ENCODE measurements at regions not wholly inside any gene's neighbourhood (a gene's known extent, or its start where the extent isn't known, plus 50 kb on each side); places are given as distances from the start of the nearest gene placed in this dataset.
A peak's percentile ranks its signal among the peaks of the same experiment; 100 is the strongest.

DNA sequence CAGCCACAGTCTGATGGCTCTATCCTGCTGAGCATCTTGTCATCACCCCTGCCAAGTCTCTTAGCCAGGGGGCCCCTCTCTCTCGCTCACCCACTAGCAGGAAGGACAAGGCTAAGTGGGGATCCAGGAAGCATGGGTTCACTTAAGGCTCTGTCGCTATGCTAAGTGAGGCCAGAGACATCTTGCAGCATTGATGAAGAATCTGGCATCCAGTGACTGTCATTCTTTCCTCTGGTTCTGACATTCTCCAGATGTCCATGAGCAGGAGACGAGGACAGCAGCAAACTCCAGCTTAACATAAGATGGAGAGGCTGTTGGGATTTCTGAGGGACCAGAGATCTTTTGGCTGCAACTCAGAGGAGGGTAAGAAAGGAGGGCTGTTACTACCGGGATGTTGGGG, 230.2 kb downstream of the TSHZ3 start:
- no peak for ATAC-seq
- Histone ChIP-seq H2AFZ (no peak overlapping the region), H3F3A (replicated peaks; ENCODE audit: low read depth) (no peaks in the 10 kb centered on the region), H3K4me3 (no peak overlapping the region), H3K79me2 (replicated peaks; ENCODE audit: insufficient read depth) (no peaks in the 10 kb centered on the region), H3K27me3 (ENCODE audit: insufficient read depth) (no peaks in the 10 kb centered on the region), H3K36me3 (ENCODE audit: insufficient read depth) (no peaks in the 10 kb centered on the region), H3K4me1 (ENCODE audit: insufficient read depth) (no peaks in the 10 kb centered on the region), H3K27ac (ENCODE audit: low read depth) (no peak overlapping the region), H4K20me1 (replicated peaks; ENCODE audit: insufficient read depth) (no peaks in the 10 kb centered on the region), H3K4me2 (no peak overlapping the region), H3K9me2 (ENCODE audit: insufficient read depth) (peaks cover 9% of the 10 kb centered on the region; the same call in 1 of the 2 replicates)
- no peak overlapping the region for H3K4me3 Mint-ChIP-seq
- no peaks in the 10 kb centered on the region; the same call in 2 of the 3 replicates for H3K9me3 Mint-ChIP-seq
- H3K36me3 Mint-ChIP-seq (ENCODE audit: low read depth): no peaks in the 10 kb centered on the region
- no peaks in the 10 kb centered on the region; the same call in 2 of the 3 replicates for H3K4me1 Mint-ChIP-seq
- DNase-seq (ENCODE audit: low spot score): no peak
- H3K27ac Mint-ChIP-seq: no peak overlapping the region
- TF ChIP-seq, protein P1, sequence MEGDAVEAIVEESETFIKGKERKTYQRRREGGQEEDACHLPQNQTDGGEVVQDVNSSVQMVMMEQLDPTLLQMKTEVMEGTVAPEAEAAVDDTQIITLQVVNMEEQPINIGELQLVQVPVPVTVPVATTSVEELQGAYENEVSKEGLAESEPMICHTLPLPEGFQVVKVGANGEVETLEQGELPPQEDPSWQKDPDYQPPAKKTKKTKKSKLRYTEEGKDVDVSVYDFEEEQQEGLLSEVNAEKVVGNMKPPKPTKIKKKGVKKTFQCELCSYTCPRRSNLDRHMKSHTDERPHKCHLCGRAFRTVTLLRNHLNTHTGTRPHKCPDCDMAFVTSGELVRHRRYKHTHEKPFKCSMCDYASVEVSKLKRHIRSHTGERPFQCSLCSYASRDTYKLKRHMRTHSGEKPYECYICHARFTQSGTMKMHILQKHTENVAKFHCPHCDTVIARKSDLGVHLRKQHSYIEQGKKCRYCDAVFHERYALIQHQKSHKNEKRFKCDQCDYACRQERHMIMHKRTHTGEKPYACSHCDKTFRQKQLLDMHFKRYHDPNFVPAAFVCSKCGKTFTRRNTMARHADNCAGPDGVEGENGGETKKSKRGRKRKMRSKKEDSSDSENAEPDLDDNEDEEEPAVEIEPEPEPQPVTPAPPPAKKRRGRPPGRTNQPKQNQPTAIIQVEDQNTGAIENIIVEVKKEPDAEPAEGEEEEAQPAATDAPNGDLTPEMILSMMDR (conservative IDR thresholded peaks at IDR 0.05; ENCODE audit: low read depth in 2 of 2): no peak
- no peak for TF ChIP-seq CREB1 (CRISPR knock-in tag; IDR thresholded peaks at IDR 0.05; ENCODE audit: low read depth)
- H3K27me3 Mint-ChIP-seq (ENCODE audit: insufficient read depth, low read depth, poor library complexity): peaks cover 6% of the 10 kb centered on the region

DNA sequence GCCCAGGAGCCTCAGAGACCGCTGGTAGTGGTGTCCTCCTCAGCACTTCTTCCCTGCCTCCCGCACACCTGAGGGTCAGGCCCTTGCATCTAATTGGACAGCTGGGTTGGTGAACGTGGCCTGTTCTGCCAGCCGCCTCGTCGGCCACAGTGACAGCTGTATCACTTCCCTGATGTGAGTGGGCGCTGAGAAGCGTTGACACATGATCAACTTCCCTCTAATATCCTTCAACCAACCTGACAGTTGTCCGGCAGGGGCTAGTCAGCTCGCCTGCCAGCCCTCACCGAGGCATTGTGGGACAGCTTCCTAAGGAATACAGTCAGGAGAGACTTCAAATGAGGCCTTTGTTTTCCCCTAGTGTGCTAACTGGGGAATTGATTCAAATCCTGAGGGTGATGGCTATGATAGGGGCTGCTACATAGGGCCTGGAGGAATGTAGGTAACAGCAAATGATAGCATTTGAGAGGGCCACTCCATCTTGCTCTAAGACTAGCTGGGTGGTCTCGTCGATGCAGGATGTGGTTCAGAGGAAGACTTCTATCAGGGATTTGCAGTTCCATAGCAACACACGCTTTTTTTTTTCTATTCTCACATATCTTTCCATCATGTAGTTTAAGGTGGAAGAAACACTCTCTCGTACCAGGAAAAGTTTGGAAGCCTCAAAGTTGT, 230.8 kb downstream of the TSHZ3 start:
- no peaks in the 10 kb centered on the region for H3K79me2 ChIP-seq (replicated peaks; ENCODE audit: insufficient read depth)
- Mint-ChIP-seq H3K4me1 (no peaks in the 10 kb centered on the region; the same call in 2 of the 3 replicates), H3K27me3 (ENCODE audit: insufficient read depth, low read depth, poor library complexity) (peaks cover 6% of the 10 kb centered on the region), H3K36me3 (ENCODE audit: low read depth) (no peaks in the 10 kb centered on the region), H3K4me3 (no peak overlapping the region), H3K27ac (no peak overlapping the region), H3K9me3 (no peaks in the 10 kb centered on the region; the same call in 2 of the 3 replicates)
- H3K4me3 ChIP-seq: no peak overlapping the region
- H3K27me3 ChIP-seq (ENCODE audit: insufficient read depth): no peaks in the 10 kb centered on the region
- TF ChIP-seq STAT1 (IDR thresholded peaks at IDR 0.05; ENCODE audit: unreplicated experiment): no peak
- TF ChIP-seq EZH2phosphoT487 (IDR thresholded peaks at IDR 0.05; ENCODE audit: unreplicated experiment): no peak
- TF ChIP-seq CREB1 (CRISPR knock-in tag; IDR thresholded peaks at IDR 0.05; ENCODE audit: low read depth): no peak
- TF ChIP-seq, protein P2, sequence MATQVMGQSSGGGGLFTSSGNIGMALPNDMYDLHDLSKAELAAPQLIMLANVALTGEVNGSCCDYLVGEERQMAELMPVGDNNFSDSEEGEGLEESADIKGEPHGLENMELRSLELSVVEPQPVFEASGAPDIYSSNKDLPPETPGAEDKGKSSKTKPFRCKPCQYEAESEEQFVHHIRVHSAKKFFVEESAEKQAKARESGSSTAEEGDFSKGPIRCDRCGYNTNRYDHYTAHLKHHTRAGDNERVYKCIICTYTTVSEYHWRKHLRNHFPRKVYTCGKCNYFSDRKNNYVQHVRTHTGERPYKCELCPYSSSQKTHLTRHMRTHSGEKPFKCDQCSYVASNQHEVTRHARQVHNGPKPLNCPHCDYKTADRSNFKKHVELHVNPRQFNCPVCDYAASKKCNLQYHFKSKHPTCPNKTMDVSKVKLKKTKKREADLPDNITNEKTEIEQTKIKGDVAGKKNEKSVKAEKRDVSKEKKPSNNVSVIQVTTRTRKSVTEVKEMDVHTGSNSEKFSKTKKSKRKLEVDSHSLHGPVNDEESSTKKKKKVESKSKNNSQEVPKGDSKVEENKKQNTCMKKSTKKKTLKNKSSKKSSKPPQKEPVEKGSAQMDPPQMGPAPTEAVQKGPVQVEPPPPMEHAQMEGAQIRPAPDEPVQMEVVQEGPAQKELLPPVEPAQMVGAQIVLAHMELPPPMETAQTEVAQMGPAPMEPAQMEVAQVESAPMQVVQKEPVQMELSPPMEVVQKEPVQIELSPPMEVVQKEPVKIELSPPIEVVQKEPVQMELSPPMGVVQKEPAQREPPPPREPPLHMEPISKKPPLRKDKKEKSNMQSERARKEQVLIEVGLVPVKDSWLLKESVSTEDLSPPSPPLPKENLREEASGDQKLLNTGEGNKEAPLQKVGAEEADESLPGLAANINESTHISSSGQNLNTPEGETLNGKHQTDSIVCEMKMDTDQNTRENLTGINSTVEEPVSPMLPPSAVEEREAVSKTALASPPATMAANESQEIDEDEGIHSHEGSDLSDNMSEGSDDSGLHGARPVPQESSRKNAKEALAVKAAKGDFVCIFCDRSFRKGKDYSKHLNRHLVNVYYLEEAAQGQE (IDR thresholded peaks at IDR 0.05; ENCODE audit: unreplicated experiment): no peak
- no peaks in the 10 kb centered on the region for H4K20me1 ChIP-seq (replicated peaks; ENCODE audit: insufficient read depth)
- no peaks in the 10 kb centered on the region for H3K36me3 ChIP-seq (ENCODE audit: insufficient read depth)
- peaks cover 9% of the 10 kb centered on the region; the same call in 1 of the 2 replicates for H3K9me2 ChIP-seq (ENCODE audit: insufficient read depth)
- H2AFZ ChIP-seq: 0 out of 2 replicates have a peak overlapping the region, but pooled peaks have one; percentile 10
- H3K4me2 ChIP-seq: no peak overlapping the region
- H3K4me1 ChIP-seq (ENCODE audit: insufficient read depth): no peaks in the 10 kb centered on the region
- H3K27ac ChIP-seq (ENCODE audit: low read depth): no peak overlapping the region
- no peaks in the 10 kb centered on the region for H3F3A ChIP-seq (replicated peaks; ENCODE audit: low read depth)
- ATAC-seq (peak; percentile 37; the same call in 2 of the 3 replicates), DNase-seq (ENCODE audit: low spot score) (peak; percentile 23)
